Mucosa of descending colon (tissue), 3 donors: ENCODE measurements at regions not wholly inside any gene's neighbourhood (a gene's known extent, or its start where the extent isn't known, plus 50 kb on each side); places are given as distances from the start of the nearest gene placed in this dataset.
"Not testable (repeated sequence)": the region's sequence is repeated elsewhere in the genome, so short reads cannot be mapped to it uniquely, and the experiment has no call there.

Experiments
- ATAC-seq: fragments of 200-7000 bp; cut with Tn5 transposase; one replicate; pipeline ENCODE4 v1.9.1; 2020; ENCODE audit warnings: mild to moderate bottlenecking, moderate library complexity
- DNase-seq, 3 donors: peaks; one replicate each; pipeline ENCODE4 v3.0.0-alpha.2; 2020
- H3K36me3 ChIP-seq: fragments of 200-600 bp; one replicate; pipeline ENCODE4 v1.8.0; 2021; ENCODE audit warnings: low read depth, mild to moderate bottlenecking
- H3K4me1 ChIP-seq: fragments of 200-600 bp; one replicate; pipeline ENCODE4 v1.8.0; 2021; ENCODE audit warnings: low read depth, mild to moderate bottlenecking
- H3K4me3 ChIP-seq: fragments of 200-600 bp; one replicate; pipeline ENCODE4 v1.8.0; 2021; ENCODE audit warnings: mild to moderate bottlenecking
- H3K9me3 ChIP-seq: fragments of 200-600 bp; one replicate; pipeline ENCODE4 v1.8.0; 2021; ENCODE audit warnings: mild to moderate bottlenecking
- CTCF ChIP-seq: fragments of 200-600 bp; IDR thresholded peaks from one replicate; pipeline ENCODE4 v1.8.0; 2022; ENCODE audit warnings: antibody characterized with exemption, mild to moderate bottlenecking
- intact Hi-C, 2 donors: fragments of 100-400 bp; cut with DNase I in 1 of 2; cut with micrococcal nuclease in 1 of 2; formaldehyde crosslinking; loops; one replicate each; pipeline versions ENCODE4 v1.11.0 to v1.11.1; 2022; cut with DNase I, micrococcal nuclease
- donor health status: DM: no; HTN: no; CAD: no; lungs with moderate emphysema.
- donor health status: DM: no; HTN: no; CAD: no.
- donor health status: DM: no; HTN: yes; CAD: no.

- Histone ChIP-seq H3K36me3 (no peaks in the 10 kb centered on the region), H3K9me3 (no peaks in the 10 kb centered on the region), H3K4me1 (no peaks in the 10 kb centered on the region), H3K4me3 (no peak overlapping the region)
- DNase-seq (no peak), ATAC-seq (no peak)
- intact Hi-C loops, result no loop called here
- no peak for TF ChIP-seq CTCF
Measured at GRCh38 chr11:19420868-19421533, 180.3 kb upstream of the E2F8 start.

- intact Hi-C loops, result no loop called here
- no peaks in the 10 kb centered on the region for H3K4me1 ChIP-seq
- TF ChIP-seq CTCF, result no peak
- ATAC-seq (no peak), DNase-seq (no peak)
- H3K4me3 ChIP-seq, result no peak overlapping the region
- no peaks in the 10 kb centered on the region for H3K36me3 ChIP-seq
- no peaks in the 10 kb centered on the region for H3K9me3 ChIP-seq
Measured at GRCh38 chr11:19419808-19420207, 179.1 kb upstream of the E2F8 start.

GRCh38 chr11:19419021-19419750 is 178.4 kb upstream of the E2F8 start:
- ATAC-seq, result peak; percentile 10
- no peak for DNase-seq
- no peak overlapping the region for H3K4me3 ChIP-seq
- no peaks in the 10 kb centered on the region for H3K36me3 ChIP-seq
- intact Hi-C loops, result no loop called here
- no peaks in the 10 kb centered on the region for H3K9me3 ChIP-seq
- H3K4me1 ChIP-seq, result no peaks in the 10 kb centered on the region
- TF ChIP-seq CTCF, result no peak

GRCh38 chr11:19418221-19418620 is 177.5 kb upstream of the E2F8 start:
- Histone ChIP-seq H3K36me3 (no peaks in the 10 kb centered on the region), H3K4me3 (no peak overlapping the region), H3K4me1 (no peaks in the 10 kb centered on the region), H3K9me3 (no peaks in the 10 kb centered on the region)
- no peak for TF ChIP-seq CTCF
- ATAC-seq (no peak), DNase-seq (no peak)
- intact Hi-C loops, result no loop called here

GRCh38 chr11:19412070-19412469 is 171.3 kb upstream of the E2F8 start:
- H3K36me3 ChIP-seq, H3K4me1 ChIP-seq, intact Hi-C loops, DNase-seq, ATAC-seq, H3K9me3 ChIP-seq, H3K4me3 ChIP-seq: not testable (repeated sequence)

GRCh38 chr11:19410032-19410431 is 169.3 kb upstream of the E2F8 start:
- no peak for ATAC-seq
- H3K9me3 ChIP-seq, result no peaks in the 10 kb centered on the region
- no peaks in the 10 kb centered on the region for H3K4me1 ChIP-seq
- no peaks in the 10 kb centered on the region for H3K36me3 ChIP-seq
- no peak overlapping the region for H3K4me3 ChIP-seq
- no peak for DNase-seq
- intact Hi-C loops, result no loop called here
- no peak for TF ChIP-seq CTCF
